ENCODE measurements at regions not wholly inside any gene's neighbourhood (a gene's known extent, or its start where the extent isn't known, plus 50 kb on each side); places are given as distances from the start of the nearest gene placed in this dataset.
"Not testable (repeated sequence)": the region's sequence is repeated elsewhere in the genome, so short reads cannot be mapped to it uniquely, and the experiment has no call there.

GRCh38 chr9:104235347-104236120 lies 141.4 kb downstream of the SMC2 start:
- not testable (repeated sequence) for TF ChIP-seq CTCF, EZH2 (IDR thresholded peaks at IDR 0.05)
